GM13976 (cell line): ENCODE measurements at regions not wholly inside any gene's neighbourhood (a gene's known extent, or its start where the extent isn't known, plus 50 kb on each side); places are given as distances from the start of the nearest gene placed in this dataset.

Experiments used
- DNase-seq: peaks from one replicate; pipeline ENCODE4 v3.0.0; 2012; ENCODE audit warnings: low spot score
- in situ Hi-C: fragments of 300-500 bp; cut with MboI; formaldehyde crosslinking; loops from one replicate; pipeline ENCODE4 v1.12.0; 2022; ENCODE audit warnings: low sequenced_read_pairs, mixed read lengths, inconsistent platforms; ENCODE audit not compliant: unreplicated experiment
- TF ChIP-seq, protein P1 (sequence below): IDR thresholded peaks from 2 replicates; pipeline ENCODE4 v1.5.1; 2012; ENCODE audit warnings: borderline replicate concordance, mild to moderate bottlenecking; ENCODE audit not compliant: insufficient read depth; ENCODE audit errors: extremely low read depth, missing control alignments, control extremely low read depth

DNA sequence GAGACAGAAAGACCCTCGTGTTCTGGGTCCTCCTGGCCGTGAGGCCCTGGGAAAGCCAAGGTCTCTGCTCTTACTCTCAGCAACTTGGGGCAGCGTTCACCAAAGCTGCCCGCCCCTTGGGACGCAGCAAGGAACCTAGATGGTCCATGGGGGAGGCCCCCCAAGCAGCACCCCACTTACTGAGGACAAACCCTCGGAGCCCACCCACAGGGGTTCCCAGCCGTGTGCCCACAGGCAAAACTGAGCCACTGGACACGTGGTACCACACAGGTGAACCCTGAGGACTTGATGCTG, 166.2 kb upstream of the IQSEC1 start:
- TF ChIP-seq, protein P1, sequence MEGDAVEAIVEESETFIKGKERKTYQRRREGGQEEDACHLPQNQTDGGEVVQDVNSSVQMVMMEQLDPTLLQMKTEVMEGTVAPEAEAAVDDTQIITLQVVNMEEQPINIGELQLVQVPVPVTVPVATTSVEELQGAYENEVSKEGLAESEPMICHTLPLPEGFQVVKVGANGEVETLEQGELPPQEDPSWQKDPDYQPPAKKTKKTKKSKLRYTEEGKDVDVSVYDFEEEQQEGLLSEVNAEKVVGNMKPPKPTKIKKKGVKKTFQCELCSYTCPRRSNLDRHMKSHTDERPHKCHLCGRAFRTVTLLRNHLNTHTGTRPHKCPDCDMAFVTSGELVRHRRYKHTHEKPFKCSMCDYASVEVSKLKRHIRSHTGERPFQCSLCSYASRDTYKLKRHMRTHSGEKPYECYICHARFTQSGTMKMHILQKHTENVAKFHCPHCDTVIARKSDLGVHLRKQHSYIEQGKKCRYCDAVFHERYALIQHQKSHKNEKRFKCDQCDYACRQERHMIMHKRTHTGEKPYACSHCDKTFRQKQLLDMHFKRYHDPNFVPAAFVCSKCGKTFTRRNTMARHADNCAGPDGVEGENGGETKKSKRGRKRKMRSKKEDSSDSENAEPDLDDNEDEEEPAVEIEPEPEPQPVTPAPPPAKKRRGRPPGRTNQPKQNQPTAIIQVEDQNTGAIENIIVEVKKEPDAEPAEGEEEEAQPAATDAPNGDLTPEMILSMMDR: no peak
- DNase-seq: no peak
- in situ Hi-C loops: no loop called here

DNA sequence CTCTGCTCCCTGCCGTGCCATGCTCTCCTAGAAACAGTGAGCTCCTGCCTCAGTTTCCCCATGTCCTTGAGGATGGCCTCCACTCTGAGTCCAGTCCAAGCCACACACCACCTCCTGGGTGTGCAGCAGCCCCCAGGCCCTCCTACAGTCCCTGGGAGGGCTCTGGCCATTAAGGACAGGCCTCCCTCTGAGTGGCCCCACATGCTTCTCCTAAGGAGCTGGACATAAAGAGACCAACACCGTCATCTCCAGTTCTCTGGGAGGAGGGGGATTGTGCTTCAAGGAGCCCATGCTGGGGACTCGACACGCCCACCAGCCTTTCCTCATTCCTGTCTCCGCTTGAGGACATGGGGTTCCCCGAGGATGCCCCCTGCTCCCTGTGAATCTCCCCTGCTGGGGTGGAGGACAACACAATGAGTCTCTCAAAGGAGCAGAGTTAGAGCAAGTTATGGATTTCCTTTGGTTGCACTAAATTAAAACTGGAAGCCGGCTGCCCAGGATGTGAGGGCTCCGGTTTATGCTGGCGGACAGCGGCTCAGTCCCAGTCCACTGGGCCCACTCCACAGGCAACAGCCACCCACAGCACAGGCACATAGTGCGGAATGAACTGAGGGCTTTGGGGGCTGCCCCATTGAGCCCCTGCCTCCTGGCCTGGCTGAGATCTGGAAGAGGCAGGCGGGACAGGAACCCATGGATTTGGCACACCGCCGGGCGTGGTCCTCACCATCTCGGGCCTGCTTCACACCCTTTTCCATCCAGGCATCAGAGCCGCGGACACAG, 165.6 kb upstream of the IQSEC1 start:
- in situ Hi-C loops: no loop called here
- DNase-seq: no peak
- TF ChIP-seq, protein P1: no peak

DNA sequence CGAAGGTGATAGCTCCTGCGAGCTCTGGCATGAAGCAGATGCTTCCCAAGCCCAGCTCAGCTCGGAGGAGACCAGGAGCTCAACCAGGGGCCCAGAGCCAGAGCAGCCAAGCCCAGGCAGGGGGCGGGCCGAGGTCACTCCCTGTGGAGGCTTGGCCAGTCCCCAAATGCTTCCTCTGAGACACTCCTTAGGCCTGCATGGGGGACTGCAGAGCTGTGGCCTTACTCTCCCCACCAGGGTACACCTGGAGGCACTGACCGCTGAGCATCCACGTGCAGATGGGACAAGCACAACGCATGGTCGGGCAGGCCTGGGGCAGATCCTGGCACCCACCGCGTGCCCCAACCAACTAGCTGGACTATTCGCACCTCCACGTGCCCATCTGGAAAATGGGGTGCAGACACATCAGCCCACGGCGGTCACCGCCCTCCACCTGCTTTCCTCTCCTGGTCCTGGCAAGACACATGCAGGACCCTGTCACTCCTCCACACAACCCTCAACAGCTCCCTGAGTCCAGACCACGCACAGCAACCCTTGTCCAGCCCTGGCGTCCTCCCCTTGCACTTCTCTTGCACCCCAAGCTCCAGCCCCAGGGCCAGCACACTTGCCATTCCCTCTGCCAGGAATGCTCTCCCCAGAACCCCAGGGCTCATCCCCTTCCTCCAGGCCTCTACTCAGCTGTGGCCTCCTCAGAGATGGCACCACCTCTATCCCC, 164.7 kb upstream of the IQSEC1 start:
- in situ Hi-C loops: no loop called here
- TF ChIP-seq, protein P1: no peak
- DNase-seq: no peak

DNA sequence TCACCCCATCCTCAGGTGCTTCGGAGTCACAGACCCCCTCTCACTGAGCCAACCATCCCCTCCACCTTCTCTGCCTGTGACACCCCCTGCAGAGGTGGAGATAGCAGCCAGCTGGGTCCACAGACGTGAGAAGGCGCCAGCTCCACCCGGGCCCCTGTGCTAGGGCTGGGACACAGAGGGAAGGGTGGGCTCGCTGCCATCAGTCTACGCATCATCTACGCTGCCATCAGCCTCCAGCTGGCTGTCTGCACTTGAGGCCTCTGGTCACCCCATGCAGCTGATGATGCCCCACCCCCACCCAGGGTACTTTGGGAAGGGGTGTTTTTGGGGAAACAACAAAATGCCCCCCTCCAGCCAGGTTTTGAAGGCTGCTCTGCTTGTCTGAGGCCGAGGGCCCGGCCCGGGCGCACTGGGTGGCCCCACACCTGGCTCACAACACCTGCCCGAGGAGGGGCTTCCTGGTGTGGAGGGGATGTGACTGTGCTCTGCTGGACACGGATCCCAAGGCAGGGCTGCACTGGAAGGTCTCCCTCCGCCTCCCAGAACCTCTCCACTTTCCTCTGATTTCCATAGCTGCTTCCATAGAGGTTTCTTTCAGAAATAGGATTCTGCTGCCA, 163.4 kb upstream of the IQSEC1 start:
- in situ Hi-C loops: no loop called here
- no peak for DNase-seq
- TF ChIP-seq, protein P1: no peak

DNA sequence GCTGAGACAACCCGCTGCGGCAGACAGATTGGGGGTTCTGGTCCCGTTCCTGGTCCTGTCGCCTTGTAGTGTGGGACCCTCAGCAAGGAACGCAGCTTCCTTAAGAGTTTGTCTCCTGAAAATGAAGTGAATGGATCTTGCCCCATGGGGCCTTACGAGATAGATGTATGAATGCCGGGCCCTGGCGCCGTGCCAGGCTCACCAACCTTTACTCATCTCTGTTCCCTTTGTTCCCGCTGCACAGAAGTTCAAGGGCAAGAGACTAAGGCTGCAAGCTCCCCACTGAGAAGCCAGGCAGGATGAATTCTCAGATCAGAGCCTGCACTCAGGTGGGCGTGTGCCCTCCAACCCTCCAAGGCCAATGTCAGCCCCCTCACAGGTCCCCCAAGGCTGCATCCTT, 162.7 kb upstream of the IQSEC1 start:
- TF ChIP-seq, protein P1: no peak
- DNase-seq: no peak
- in situ Hi-C loops: no loop called here

DNA sequence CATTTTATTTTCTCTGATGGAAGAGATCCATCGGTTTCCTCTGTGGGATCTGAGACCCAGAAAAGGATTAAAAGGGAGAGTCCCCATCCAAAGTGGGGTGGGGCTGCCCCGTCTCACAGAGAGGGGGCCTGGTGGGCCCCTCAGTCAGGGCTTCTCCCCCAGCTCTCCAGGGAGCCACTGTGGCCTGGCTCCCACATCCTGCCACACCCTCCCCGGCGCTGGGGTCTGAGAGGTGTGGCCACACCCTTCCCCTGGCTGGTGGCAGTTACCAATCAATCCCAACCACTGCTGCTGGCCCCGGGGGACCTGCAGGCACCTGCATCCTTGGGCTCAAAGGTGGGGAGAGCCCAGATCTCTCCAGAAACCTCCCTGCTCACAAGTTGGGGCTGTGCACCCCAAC, 161.8 kb upstream of the IQSEC1 start:
- TF ChIP-seq, protein P1: no peak
- in situ Hi-C loops: no loop called here
- DNase-seq: no peak
